ENCODE measurements at regions not wholly inside any gene's neighbourhood (a gene's known extent, or its start where the extent isn't known, plus 50 kb on each side); places are given as distances from the start of the nearest gene placed in this dataset.

DNA sequence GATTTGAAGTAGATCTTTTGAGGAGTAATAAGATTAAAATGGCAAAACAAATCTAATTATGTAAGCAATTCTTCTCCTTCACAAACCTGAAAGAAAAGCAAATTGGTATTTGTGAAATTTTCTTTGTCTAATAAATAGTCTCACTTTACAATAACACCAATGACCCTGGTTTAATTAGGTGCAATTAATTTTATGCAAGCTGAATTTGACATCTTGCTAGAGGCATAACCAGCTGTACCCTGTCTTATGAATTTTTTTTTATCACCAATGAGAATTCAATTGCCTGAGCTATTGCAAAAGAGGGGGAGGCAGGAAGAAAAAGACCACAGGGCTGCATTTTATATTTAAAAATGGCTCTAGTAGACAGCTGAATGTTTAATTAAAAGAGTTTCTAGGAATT is 113.5 kb upstream of the IL12A start:
- TF ChIP-seq, protein P1, sequence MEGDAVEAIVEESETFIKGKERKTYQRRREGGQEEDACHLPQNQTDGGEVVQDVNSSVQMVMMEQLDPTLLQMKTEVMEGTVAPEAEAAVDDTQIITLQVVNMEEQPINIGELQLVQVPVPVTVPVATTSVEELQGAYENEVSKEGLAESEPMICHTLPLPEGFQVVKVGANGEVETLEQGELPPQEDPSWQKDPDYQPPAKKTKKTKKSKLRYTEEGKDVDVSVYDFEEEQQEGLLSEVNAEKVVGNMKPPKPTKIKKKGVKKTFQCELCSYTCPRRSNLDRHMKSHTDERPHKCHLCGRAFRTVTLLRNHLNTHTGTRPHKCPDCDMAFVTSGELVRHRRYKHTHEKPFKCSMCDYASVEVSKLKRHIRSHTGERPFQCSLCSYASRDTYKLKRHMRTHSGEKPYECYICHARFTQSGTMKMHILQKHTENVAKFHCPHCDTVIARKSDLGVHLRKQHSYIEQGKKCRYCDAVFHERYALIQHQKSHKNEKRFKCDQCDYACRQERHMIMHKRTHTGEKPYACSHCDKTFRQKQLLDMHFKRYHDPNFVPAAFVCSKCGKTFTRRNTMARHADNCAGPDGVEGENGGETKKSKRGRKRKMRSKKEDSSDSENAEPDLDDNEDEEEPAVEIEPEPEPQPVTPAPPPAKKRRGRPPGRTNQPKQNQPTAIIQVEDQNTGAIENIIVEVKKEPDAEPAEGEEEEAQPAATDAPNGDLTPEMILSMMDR (conservative IDR thresholded peaks at IDR 0.05 in 1 of 2, IDR thresholded peaks at IDR 0.05 in 1 of 2; ENCODE audit: low read depth in 1 of 2, low read length in 2 of 2): no peak
- TF ChIP-seq EZH2 (IDR thresholded peaks at IDR 0.05; ENCODE audit: low read length, missing control alignments): no peak
